T-helper 2 cell treated with Interferon-gamma antibody and Interleukin-4, amounts not matched to agents 100 ng/mL and 5 ng/mL, for 36 hours (primary cell): ENCODE measurements at regions not wholly inside any gene's neighbourhood (a gene's known extent, or its start where the extent isn't known, plus 50 kb on each side); places are given as distances from the start of the nearest gene placed in this dataset.

Experiments
- intact Hi-C: fragments of 100-400 bp; cut with micrococcal nuclease; formaldehyde crosslinking; loops from one replicate; pipeline ENCODE4 v1.15.1; 2023

DNA sequence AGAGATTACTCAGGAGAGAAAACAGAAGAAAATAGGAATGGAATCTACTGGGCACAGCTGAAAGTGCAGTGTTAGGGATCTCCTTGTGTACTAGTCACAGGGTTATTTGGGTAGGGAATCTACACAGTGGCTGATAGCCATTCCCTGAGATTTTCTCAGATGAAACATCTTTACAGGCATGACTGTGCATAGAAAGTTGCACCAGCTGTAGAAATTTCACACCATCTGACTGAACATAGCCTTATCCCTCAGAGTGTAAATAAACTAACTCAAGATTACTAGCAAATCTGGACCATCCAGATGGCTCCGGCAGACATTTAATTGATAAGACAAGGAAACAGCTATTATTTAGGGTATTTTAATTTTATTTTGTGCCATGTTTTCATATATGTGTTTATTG is 2053.5 kb upstream of the TENM3 start:
- intact Hi-C loops, result no loop called here

DNA sequence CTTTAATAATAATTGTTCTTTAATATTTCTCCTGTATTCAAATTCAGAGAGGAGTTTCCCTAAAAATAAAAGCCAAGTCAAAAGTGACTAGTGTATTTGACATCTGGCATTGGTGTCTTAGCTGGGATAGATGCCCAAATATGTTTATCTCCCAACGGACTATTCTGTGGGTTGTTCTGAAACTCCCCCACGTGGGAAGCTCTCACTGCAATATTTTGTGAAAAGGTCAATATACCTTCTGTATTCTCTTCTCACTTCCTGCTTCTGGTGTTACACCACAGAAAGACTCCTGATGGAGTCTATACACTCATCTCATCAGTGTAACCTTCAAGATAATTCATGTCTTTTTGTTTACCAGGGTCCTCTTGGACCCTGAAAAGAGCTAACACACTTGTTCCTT is 2052.8 kb upstream of the TENM3 start:
- intact Hi-C loops, result no loop called here

DNA sequence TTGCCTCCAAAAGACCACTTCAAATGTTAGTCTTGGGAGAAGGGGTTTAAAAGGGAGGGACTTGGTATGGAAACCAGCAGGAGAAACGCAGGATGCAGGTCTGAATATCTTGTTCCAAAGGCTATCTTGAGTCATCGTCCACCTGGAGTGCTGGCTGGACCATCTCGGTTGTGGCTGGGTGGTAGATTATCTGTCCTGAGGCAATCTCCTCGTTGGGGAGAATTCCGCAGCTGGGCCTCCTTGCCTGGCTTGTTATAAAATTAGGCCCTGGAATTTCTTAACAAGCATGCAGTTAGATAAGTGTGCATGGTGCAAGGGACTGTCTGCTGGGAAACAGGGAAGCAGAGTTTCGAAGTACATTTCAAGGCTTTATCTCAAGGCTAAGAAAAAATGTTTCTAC is 2045.7 kb upstream of the TENM3 start:
- intact Hi-C loops, result no loop called here

DNA sequence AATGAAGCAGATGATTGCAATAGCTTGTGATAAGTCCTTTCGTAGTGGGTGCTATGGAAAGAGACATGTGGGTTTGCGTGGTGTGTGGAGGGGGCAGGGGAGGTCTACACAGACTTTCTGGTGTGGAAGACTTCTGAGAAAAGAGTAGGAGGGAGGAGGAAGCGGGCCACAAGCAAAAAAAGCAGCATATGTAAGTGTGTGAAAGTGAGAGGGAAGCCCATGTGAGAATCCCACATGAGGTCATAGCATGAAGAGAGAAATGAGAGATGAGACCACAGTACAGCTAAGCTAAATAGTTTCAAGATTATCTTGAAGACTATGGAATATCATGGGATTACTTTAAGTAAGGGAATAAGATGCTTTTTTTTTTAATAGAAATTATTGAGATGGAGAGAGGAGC is 2039.9 kb upstream of the TENM3 start:
- intact Hi-C loops, result no loop called here

DNA sequence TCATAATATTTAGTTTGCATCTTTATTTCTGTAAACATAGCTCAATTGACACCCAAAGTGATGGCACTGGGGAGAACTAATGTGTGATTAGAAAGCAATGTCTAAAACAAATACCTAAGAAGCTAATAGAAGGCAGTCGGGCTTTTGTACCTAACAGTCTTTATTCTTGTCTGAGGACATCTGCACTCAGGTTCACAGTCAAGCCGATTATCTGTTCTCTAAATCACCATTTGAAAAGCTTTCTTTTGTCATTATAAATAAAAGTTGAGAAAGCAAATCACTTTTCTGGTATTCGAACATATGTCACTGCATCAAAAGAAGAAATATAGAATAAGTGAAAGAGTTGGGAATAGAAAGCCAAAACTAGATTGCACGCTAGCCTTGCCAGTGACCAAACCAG is 2037.9 kb upstream of the TENM3 start:
- intact Hi-C loops, result no loop called here

DNA sequence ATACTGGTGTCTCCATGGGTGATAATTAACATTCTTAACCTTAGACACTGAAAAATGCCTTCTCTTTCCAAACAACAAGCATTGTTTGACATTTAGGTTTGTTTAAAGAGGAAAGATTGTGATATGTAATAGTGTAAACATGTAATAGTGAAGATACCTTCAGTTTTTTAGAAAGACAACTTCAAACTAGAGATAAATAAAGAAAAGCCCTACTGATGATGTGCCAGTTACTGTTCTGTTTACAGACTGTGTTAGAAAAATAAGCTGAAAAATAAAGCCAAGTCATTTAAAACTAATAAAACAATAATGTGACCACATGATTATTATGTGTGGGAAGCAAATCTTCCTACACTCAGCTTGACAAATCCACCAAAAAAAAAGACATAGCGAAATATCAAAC is 2035.3 kb upstream of the TENM3 start:
- intact Hi-C loops, result no loop called here

DNA sequence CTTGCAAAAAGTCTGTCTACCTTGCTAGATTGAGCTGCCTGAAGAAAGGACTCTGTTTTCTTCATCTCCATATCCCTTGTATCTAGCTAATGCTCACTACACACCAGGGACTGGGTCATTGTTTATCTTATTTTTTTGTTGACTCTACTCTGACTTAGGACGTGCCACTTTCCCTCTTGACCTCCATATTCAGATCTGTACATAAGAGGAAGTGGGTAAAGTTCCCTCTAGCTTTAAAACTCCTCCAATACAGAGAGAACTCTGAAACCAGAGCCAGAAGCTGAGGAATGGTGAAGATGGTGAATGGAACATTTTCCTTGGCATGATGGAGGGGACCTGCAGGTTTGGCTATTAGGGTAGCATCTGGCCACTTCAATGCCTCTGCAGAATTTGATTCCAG is 2026.1 kb upstream of the TENM3 start:
- intact Hi-C loops, result no loop called here

DNA sequence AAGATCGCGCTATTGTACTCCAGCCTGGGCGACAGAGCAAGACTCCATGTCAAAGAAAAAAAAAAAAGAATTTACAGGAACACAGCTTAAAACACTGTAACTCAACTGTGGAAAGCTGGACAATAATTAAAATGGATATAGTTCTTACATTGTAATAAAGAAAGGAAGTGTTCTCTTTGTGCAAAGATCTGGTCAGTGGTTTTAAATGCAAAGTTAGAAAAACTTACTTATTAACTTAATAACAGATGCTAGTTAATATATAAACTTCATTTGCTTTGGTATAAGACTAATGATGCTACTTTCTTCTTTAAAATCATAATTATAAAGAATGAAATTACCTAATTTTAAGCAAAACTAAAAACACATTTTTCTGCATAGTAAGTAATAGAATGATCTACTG is 2024.1 kb upstream of the TENM3 start:
- intact Hi-C loops, result no loop called here

DNA sequence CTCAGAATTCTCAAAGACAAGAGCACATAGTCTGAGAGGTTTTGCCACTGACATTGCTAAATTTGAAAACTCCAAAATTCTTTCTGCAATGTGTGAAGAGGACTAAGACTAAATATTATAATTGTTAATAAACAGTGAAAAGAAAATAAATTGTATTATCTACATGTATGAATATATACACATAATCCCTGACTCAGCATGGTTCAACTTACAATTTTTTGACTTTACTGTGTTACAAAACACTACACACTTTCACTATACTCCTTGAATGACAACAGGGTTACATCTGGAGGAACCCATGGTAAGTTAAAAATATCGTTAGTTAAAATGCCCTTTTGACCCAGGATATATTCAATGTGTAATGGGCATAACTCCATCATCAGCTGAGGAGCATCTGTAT is 2017.2 kb upstream of the TENM3 start:
- intact Hi-C loops, result no loop called here

DNA sequence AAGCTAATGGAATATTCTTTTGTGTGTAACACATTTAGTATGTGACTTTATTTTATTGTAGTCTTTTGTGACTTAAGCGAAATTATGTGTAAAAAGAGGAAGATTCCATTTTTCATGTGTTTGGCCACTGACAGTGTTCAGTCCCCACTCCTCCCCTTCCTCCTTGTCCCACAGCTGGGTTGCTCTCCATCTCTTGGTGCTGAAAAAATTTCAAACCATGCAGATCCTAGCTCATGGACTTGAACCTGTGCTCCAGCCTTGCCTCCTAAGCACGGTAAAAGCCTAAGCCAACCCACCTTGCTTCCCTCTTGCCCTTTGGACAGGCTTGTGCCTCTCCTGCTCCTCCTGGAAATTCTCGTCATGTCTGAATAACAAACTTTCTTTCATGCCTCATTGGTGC is 2008.5 kb upstream of the TENM3 start:
- intact Hi-C loops, result no loop called here

DNA sequence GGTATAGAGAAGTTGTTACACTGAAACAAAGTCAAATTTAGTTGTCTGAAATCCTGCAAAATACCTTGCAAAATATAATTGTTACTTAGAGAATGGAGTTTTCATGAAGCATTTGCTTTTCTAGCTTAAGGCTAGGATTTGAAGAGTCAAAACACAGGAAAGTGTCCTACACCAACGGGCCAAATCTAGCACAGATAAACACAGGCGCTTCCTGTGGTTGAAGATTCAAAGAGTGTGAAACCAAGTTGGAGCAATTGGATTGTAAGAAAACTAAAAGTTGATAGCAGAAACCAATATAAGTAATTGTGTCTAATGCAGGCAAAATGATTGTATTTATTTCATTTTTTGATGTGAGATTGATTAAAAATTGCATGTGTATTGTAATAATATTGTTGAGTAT is 2002.5 kb upstream of the TENM3 start:
- intact Hi-C loops, result no loop called here

DNA sequence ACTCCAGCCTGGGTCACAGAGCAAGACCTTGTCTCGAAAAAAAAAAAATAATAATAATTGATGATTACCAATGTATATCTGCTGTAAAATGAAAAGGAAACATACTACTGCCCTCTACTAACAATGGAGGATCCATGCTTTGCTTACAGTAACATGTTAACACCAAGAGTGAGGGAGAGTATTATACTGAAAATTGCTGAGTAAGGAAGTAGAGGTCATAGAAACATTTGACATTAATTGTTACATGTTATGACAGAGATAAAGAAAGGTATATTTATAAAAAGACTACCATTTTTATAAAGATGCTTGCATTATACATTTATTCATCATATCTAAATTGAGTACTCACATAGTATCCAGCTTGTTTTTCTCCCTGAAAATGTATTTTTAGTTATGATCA is 1989.8 kb upstream of the TENM3 start:
- intact Hi-C loops, result no loop called here

DNA sequence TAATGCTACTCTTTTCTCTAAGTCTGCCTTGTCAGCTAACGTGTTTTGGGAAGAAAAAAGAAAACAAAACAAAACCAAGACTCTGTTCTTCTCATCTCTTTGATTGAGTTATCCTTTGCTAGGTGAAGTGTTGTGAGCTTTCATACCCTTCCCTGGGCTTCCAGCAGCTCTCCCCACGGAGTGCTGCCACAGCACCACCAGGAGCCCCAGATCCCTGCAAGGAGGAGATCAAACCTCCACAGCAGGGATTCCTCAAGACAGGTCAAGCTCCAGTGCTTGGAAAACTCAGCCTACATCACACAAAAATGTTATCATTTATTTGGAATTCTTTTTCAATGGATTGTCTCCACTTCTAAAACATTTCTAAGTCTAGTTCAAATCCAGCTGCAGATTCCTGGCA is 1981.9 kb upstream of the TENM3 start:
- intact Hi-C loops, result no loop called here

DNA sequence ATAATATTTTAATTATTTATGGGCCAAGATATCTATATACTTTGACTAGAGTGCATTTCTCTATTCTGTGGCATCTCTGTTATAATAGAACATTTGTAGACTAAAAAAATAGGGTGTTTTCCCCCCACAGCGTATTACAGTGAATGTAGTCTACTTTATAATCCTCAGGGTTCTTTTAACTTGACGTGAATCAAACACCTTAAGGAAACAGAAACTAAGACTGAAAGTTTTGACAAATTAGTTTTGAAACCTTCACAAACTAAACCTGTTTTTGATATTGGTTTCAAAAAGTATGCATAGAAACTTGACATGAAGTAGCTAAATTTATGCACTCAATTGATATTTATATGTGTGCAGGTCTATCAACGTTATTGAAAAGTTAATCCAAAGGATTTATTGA is 1963.1 kb upstream of the TENM3 start:
- intact Hi-C loops, result no loop called here

DNA sequence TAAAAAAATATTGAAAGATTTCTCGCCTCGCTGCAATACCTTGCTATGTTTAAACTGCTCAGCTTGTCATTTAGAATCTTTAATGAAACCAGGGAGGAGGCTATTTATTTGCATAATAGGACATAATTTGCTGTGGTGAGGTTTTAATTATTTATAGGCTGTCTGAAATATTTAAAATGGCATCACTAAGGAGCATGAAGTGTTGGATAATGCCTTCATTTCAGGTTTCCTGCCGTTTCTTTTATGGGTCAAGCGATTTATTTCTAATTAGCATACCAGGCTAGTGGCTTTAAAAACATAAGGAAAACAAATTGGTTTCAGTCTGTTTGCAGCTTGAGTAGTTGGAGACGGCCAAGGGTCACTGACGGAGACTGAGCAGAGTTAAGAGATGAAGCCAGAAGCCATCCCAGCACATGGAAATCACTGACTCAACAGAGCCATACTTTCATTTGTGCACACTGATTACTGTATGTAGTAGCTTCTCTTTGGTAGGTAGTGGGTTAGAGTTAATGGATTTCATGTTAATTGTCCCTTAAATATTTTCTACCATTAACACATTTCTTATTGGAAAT is 1962.4 kb upstream of the TENM3 start:
- intact Hi-C loops, result no loop called here

DNA sequence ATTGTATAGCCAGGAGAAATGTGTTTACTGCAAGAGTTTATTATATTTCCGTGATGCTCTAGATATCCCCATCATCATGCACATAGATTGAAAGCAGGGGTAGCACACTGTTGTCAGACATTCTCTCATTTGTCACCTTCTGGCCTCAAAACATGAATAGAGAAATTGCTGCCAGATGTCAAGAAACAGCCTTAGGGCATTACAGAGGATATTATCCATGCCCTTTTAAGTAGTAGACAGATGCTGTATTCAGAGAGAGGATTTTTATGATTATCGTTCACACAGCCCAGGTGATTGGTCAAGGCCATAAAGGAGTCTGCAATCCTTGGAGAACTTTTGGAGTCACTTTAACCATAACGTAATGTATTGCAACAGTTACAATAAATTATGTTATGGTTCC is 1961.5 kb upstream of the TENM3 start:
- intact Hi-C loops, result no loop called here

DNA sequence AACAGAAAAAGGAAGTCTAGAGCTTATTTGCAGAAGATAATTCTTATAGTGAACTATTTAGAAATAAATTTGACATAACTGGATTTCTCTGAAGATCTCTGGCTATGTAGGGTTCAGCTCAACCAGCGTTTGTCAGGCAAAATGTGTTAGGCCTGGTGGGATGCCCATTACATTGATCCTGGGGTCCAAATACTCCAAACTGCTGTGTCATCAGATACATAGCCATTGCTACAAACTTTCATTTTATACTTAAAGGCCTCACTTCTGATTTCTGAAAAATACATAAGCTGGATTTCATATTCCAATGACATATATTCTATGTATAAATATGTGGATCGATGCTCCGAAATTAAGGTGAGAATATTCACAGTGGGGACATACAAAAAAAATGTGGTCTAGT is 1958.9 kb upstream of the TENM3 start:
- intact Hi-C loops, result no loop called here

DNA sequence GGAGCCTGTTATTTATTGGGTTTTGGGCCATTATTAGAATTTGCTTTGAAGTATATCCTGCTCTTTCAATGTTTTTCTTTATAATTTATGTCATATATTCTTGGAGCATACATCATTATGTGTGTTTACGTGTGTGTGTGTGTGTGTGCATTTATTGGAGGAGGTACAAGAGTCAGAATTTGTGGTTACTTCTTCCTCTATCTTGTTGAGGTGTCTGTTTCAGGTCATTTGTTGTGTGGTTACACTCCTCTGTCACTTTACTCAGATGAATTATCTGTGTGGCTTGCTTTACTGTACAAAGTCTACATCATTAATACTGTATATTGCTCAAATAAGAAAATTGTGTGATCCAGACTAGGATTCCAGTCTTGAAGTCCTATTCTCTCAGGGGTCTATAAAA is 1957.4 kb upstream of the TENM3 start:
- intact Hi-C loops, result no loop called here

DNA sequence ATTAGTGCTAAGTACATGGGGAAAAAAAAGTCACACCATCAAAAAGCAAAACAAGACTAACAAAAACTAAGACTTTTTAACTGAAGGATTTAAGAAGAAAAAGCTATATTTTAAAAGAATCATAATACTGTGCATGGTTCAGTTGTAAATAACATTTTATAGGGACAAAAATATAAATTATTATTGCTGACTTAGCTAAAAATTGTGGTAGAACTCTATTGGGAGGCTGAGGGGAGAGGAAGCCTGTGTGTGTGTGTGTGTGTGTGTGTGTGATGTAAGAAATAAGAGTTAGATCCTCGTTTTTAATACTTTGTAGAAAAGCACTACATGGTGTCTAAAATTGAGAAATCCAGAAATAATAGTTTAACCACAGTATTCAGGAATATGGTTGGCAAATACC is 1950.9 kb upstream of the TENM3 start:
- intact Hi-C loops, result no loop called here

DNA sequence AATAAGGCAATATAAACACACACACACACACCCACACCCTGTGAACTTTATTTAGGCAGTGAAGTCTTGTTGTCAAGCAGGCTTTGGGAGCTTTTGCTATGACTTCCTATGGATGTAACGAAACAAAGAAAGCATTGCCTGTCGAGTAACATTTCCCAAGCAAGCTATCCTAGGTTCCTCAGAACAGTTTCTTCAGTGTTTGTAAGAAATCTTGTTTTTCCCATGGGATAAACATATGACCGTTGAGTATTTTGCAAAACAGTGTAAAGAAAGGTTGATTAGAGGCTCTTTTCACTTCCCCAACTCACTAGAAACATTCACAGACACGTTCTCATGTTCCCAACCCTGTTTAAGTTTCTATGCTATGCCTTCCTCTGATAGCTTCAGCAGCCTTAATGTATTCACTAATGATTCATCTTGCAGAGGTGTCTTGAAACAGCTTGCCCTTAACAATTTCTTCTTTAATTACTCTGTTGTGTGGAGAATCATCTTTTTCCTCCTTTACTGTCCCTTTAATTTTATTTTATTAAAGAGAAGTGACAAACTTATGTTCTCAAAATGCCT is 1947.1 kb upstream of the TENM3 start:
- intact Hi-C loops, result no loop called here

DNA sequence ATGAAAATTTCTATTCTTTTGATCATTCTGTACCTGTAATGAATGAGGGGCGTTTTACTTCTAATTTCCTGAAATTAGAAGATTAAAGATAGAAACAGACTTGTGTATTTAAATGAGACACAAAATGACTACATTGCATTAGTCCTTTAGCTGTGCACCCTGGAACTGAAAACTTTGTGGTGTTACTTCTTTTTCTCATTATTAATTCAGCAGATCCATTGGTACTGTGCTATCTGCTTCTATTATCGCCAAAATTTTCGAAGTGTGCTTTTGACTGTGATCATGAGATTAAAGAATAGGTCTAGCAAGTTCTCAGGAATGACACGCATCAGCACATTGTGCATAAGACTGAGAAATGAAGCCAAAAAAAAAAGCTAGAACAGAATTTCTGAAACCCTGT is 1938.9 kb upstream of the TENM3 start:
- intact Hi-C loops, result no loop called here

DNA sequence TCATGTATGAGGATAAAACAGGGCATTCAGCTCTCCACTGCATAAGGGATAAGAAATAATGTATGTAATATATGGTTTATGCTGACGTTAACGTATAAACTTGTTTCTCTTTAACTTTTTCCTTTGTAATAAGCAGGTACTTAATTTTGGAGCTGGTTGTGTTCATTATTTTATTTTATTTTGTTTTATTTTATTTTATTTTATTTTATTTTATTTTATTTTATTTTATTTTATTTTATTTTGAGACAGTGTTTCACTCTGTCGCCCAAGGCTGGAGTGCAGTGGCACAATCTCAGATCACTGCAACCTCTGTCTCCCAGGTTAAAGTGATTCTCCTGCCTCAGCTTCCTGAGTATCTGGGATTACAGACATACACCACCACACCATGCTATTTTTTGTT is 1932.6 kb upstream of the TENM3 start:
- intact Hi-C loops, result no loop called here

DNA sequence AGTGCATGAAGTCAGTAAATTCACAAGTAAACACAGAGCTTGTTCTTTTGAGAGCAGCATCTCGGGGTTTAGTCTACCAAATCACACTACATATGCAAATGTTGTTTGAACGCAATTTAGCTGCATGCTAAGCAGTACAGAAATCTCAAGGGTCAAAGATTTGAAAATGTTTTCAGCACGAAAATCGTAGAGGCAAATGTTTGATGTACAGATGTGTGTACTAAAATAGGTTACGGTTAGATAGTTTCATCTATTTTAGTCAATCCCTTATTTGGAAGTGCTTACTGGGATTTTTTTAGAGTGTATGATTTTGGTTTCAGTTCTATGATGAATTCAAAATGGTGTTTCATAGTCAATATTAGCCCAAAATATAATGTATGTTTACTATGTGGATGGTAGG is 1928.2 kb upstream of the TENM3 start:
- intact Hi-C loops, result no loop called here

DNA sequence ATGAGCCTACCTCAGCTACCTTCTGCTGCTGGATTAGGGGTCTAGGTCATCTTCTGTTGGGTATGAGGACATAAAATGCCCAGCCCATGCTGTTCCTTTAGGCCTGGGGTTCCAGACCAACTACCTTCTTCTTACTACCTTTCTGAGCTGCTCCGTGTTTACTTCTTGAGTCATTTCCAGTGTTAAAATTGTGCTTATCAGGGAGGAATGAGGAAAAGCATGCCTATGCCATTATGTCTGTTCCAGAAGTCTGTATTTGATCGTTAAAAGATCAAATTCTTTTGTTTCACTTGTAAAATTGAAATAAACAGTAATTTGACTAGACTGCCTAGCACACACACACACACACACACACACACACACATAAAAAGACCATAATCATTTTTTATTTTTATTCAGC is 1912.7 kb upstream of the TENM3 start:
- intact Hi-C loops, result no loop called here
